ENCODE measurements at regions not wholly inside any gene's neighbourhood (a gene's known extent, or its start where the extent isn't known, plus 50 kb on each side); places are given as distances from the start of the nearest gene placed in this dataset.
"Not testable (repeated sequence)": the region's sequence is repeated elsewhere in the genome, so short reads cannot be mapped to it uniquely, and the experiment has no call there.

DNA sequence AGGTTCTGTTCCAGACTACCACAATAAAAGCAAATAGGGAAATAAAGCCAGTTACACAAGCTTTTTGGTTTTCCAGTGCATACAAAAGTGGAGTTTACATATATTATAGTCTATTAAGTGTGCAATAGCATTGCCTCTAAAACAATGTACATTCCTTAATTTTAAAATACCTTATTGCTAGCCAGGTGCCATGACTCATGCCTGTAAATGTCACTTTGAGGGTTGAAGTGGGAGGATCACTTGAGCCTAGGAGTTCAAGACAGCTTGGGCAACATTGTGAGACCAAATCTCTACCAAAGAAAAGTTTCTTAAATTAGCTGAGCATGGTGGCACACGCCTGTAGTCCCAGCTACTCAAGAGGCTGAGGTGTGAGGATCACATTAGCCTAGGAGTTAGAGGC lies 52.9 kb upstream of the IMP4 start:
- TF ChIP-seq EP300 (IDR thresholded peaks at IDR 0.05) (no peak), POLR2AphosphoS5 (IDR thresholded peaks at IDR 0.05) (no peak), POLR2A (IDR thresholded peaks at IDR 0.05; ENCODE audit: low read depth) (no peak)
- TF ChIP-seq, protein P1, sequence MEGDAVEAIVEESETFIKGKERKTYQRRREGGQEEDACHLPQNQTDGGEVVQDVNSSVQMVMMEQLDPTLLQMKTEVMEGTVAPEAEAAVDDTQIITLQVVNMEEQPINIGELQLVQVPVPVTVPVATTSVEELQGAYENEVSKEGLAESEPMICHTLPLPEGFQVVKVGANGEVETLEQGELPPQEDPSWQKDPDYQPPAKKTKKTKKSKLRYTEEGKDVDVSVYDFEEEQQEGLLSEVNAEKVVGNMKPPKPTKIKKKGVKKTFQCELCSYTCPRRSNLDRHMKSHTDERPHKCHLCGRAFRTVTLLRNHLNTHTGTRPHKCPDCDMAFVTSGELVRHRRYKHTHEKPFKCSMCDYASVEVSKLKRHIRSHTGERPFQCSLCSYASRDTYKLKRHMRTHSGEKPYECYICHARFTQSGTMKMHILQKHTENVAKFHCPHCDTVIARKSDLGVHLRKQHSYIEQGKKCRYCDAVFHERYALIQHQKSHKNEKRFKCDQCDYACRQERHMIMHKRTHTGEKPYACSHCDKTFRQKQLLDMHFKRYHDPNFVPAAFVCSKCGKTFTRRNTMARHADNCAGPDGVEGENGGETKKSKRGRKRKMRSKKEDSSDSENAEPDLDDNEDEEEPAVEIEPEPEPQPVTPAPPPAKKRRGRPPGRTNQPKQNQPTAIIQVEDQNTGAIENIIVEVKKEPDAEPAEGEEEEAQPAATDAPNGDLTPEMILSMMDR (IDR thresholded peaks at IDR 0.05) = no peak
- H3K27me3 ChIP-seq = peaks cover 0 to 17% (median 0%) of the 10 kb centered on the region in 4 donors
- H3K9me3 ChIP-seq = no peaks in the 10 kb centered on the region
- no peaks in the 10 kb centered on the region for H3K36me3 ChIP-seq
- DNase-seq (ENCODE audit: extremely low spot score) = no peak
- intact Hi-C loops (cut with DNase I) = no loop called here
- no peak overlapping the region for H3K27ac ChIP-seq (replicated peaks in 1 of 4)
- H3K4me3 ChIP-seq = no peak overlapping the region
- 64% methylated on average over 1 of the region's 1 CpG for WGBS
- H3K4me1 ChIP-seq = no peaks in the 10 kb centered on the region

DNA sequence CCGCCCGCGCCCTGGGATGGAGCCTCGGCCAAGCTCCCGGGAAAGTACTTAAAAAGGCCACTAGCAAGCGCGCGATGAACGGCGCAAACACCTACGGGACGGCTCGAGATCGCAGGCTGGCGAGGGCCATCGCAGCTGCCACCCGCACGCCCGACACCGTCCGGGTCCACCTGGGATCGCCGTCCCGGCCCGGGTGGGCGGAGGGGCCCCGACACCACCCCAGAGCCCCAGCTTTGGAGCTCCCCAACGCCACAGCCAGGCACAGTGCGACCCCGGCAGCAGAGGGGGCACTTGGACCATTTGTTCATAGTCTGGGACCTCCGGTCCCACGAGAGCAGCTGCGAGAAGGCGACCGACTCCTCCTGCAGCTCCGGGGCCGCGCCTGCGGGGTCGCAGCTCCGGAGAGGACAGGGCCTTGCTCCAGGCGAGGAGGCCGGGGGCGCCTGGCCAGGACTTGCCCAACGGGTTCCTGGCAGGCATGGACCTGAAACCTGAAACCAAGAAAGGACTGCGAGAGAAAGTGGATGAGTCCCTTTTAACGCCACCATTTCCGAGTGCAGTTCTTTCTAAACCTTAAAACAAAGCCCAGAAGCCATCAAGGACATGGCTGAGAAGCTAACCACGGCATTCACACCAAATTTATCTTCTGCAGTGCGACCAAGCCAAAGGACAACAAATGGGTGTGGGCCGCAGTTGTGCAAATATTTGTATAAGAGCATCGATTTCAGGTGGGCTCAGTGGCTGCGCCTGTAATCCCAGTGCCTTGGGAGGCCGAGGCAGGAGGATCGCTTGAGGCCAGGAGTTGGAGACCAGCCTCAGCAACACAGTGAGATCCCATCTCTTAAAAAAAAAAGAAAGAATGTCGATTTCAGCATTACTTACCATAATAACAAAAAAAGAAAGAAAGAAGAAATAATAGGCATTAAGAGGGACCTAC lies 54.0 kb upstream of the IMP4 start:
- DNase-seq (ENCODE audit: extremely low spot score) = no peak
- WGBS = 72% methylated on average over 53 of the region's 56 CpGs
- intact Hi-C loops (cut with DNase I) = no loop called here

DNA sequence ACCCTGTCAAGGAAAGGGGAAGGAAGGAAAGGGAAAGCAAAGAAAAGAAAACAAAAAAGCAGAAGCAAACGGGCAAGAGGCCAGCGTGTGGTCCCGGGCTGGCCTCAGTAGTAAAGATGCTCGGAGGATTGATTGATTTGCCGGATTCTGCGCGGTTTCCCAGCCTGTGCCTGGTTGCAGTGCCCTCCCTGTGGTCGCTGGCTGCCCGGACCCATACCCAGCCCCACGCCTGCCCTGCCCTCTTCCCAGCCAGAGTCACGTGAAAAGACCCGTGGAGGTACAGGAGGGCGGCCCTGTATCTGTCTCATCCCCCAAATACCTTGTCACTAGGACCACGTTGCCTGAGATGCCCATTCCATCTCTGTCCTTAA lies 55.1 kb upstream of the IMP4 start:
- Histone ChIP-seq H3K27ac (replicated peaks in 1 of 4) (no peak overlapping the region), H3K4me1 (no peaks in the 10 kb centered on the region), H3K36me3 (no peaks in the 10 kb centered on the region), H3K4me3 (no peak overlapping the region), H3K9me3 (no peaks in the 10 kb centered on the region), H3K27me3 (peaks cover 0 to 13% (median 0%) of the 10 kb centered on the region in 4 donors)
- intact Hi-C loops (cut with DNase I) = no loop called here
- DNase-seq (ENCODE audit: extremely low spot score) = no peak
- TF ChIP-seq POLR2AphosphoS5 (IDR thresholded peaks at IDR 0.05) (no peak), POLR2A (IDR thresholded peaks at IDR 0.05; ENCODE audit: low read depth) (no peak), EP300 (IDR thresholded peaks at IDR 0.05) (no peak)
- TF ChIP-seq, protein P1 (IDR thresholded peaks at IDR 0.05) = no peak
- 79% methylated on average over 14 of the region's 14 CpGs for WGBS

More for the DNA sequence above, 54.0 kb upstream of the IMP4 start:
- H3K4me1 ChIP-seq = no peaks in the 10 kb centered on the region
- H3K36me3 ChIP-seq = no peaks in the 10 kb centered on the region
- no peak overlapping the region for H3K4me3 ChIP-seq
- no peaks in the 10 kb centered on the region for H3K9me3 ChIP-seq
- H3K27ac ChIP-seq (replicated peaks in 1 of 4) = no peak overlapping the region
- TF ChIP-seq POLR2A (IDR thresholded peaks at IDR 0.05; ENCODE audit: low read depth) = no peak
- no peak for TF ChIP-seq EP300 (IDR thresholded peaks at IDR 0.05)
- TF ChIP-seq, protein P1 (IDR thresholded peaks at IDR 0.05) = no peak
- no peak for TF ChIP-seq POLR2AphosphoS5 (IDR thresholded peaks at IDR 0.05)
- peaks cover 0 to 15% (median 0%) of the 10 kb centered on the region in 4 donors for H3K27me3 ChIP-seq

DNA sequence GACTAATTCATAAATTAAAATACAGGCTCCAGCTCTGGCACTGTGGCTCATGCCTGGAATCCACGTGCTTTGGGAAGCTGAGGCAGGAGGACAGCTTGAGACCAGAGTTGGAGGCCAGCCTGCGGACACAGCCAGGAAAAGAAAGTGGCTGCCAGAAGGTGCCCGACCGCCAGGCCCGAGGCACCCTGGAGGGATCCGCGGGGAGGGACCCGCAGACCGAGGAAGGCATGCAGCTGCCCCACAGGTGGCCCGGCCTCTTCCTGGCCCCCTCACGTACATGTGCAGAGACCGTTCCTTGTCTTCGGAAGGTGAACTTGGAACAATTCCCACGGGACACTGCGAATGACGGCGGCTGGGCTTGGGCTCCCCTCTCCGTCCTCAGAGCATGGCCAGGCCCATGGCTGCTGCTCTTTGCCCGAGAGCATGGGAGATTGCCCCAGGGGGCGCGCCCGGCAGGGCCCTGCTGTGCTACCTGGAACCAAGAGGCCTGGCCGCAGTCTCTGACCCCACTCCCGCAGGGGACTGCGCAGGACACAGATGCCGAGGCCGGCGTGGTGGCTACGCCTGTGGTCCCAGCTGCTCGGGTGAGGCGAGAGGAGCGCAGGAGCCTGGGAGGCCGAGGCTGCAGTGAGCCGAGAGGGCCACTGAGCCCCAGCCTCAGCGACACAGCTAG lies 55.6 kb upstream of the IMP4 start:
- peaks cover 0 to 13% (median 0%) of the 10 kb centered on the region in 4 donors for H3K27me3 ChIP-seq
- WGBS = 92% methylated on average over 22 of the region's 35 CpGs
- no peaks in the 10 kb centered on the region for H3K9me3 ChIP-seq
- H3K4me3 ChIP-seq = no peak overlapping the region
- TF ChIP-seq POLR2A (IDR thresholded peaks at IDR 0.05; ENCODE audit: low read depth) = no peak
- TF ChIP-seq, protein P1 (IDR thresholded peaks at IDR 0.05) = no peak
- TF ChIP-seq POLR2AphosphoS5 (IDR thresholded peaks at IDR 0.05) = no peak
- no peak for TF ChIP-seq EP300 (IDR thresholded peaks at IDR 0.05)
- H3K36me3 ChIP-seq = no peaks in the 10 kb centered on the region
- DNase-seq (ENCODE audit: extremely low spot score) = no peak
- no peak overlapping the region for H3K27ac ChIP-seq (replicated peaks in 1 of 4)
- no peaks in the 10 kb centered on the region for H3K4me1 ChIP-seq
- intact Hi-C loops (cut with DNase I) = no loop called here

DNA sequence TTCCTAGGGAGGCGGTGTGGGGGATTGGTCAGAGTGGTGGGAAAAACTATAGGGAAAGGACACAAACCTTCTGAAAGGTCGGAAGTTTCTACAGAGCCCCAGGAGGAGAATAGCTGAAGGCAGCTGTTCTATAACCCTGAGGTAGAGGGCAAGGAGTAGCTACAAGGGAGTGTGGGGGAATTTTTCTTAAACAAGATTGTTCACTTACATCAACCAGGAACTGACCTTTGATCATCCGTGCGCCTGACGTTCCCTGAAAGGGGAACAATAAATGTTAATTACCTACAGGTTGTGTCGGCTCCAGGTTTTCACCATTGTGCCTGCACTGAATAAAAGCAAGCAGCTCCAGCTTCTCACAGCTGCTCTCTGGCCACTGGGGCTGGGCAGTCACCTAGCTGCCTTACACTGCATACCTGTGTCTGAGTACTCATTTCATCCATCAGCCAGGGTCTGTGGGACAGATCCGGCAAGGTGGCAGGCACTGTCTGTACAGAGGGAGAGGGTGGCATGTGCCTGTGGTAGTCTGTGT lies 59.3 kb upstream of the IMP4 start:
- WGBS = 70% methylated on average over 3 of the region's 7 CpGs
- intact Hi-C loops (cut with DNase I); H3K9me3 ChIP-seq; DNase-seq (ENCODE audit: extremely low spot score); H3K4me3 ChIP-seq; H3K36me3 ChIP-seq; H3K4me1 ChIP-seq; H3K27ac ChIP-seq (replicated peaks in 1 of 4): not testable (repeated sequence)
- H3K27me3 ChIP-seq = peaks cover 0 to 13% (median 0%) of the 10 kb centered on the region in 4 donors

DNA sequence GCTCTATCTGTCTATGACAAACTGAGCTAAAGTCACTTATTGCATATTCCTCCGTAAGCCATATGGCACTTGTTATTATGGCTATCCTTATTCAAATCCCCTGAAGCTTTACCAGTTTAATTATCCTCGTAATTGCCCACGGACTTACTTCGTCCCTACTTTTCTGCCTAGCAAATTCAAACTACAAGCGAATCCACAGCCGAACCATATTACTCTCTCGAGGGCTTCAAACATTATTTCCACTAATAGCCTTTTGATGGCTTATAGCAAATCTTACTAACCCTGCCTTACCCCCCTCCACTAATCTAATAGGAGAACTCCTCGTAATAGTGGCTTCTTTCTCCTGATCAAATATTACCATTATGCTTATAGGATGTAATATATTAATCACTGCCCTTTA lies 63.1 kb upstream of the IMP4 start:
- H3K27me3 ChIP-seq; intact Hi-C loops (cut with DNase I); H3K27ac ChIP-seq (replicated peaks in 1 of 4); H3K9me3 ChIP-seq; DNase-seq (ENCODE audit: extremely low spot score); H3K36me3 ChIP-seq; H3K4me3 ChIP-seq; H3K4me1 ChIP-seq: not testable (repeated sequence)
- 79% methylated on average over 8 of the region's 8 CpGs for WGBS

DNA sequence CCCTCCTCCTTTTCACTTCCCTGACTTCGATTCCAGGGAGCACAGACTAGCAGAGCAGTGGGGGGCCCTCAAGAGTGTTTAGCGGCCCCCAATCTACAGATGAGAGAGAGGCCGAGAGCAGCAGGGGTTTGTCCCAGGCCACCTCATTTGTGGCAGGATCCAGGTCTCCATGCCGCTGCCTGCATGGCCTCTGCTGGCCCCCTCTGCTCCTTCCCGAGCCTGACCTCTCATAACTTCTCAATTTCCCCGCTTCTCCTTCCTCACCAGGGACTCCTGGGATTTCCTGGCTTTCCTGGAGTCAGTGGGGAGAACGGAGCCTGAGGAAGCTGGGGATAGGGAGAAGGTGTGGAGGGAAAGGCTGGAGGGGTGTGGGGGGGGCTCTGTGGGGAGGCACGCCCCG lies 70.1 kb upstream of the TUBA3E start:
- H3K36me3 ChIP-seq; H3K4me3 ChIP-seq; H3K27me3 ChIP-seq; DNase-seq (ENCODE audit: extremely low spot score); H3K9me3 ChIP-seq; intact Hi-C loops (cut with DNase I); H3K4me1 ChIP-seq; H3K27ac ChIP-seq (replicated peaks in 1 of 4): not testable (repeated sequence)
- 56% methylated on average over 9 of the region's 9 CpGs for WGBS

All from esophagus muscularis mucosa (tissue), 4 donors.